ENCODE measurements at regions not wholly inside any gene's neighbourhood (a gene's known extent, or its start where the extent isn't known, plus 50 kb on each side); places are given as distances from the start of the nearest gene placed in this dataset.

DNA sequence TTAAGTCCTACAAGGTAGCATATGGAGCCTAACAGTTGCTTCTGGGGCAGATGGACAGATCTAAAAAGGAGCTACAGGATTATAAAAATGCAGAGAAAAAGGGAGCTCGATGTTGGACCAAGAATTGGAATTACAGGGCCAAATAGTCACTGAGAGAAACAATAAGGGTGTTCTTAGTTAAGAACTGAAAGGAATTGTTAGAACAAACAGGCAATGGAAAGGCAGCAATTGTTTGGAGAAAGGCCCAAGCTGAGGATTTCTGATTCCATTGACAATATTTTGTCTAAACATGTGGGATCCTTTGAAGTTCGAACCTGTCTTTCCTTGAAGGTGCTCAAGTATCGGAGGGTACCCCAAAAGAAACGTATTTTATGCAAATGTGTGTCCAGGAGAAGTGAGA is 513.6 kb upstream of the CDH8 start:
- TF ChIP-seq, protein P1, sequence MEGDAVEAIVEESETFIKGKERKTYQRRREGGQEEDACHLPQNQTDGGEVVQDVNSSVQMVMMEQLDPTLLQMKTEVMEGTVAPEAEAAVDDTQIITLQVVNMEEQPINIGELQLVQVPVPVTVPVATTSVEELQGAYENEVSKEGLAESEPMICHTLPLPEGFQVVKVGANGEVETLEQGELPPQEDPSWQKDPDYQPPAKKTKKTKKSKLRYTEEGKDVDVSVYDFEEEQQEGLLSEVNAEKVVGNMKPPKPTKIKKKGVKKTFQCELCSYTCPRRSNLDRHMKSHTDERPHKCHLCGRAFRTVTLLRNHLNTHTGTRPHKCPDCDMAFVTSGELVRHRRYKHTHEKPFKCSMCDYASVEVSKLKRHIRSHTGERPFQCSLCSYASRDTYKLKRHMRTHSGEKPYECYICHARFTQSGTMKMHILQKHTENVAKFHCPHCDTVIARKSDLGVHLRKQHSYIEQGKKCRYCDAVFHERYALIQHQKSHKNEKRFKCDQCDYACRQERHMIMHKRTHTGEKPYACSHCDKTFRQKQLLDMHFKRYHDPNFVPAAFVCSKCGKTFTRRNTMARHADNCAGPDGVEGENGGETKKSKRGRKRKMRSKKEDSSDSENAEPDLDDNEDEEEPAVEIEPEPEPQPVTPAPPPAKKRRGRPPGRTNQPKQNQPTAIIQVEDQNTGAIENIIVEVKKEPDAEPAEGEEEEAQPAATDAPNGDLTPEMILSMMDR (IDR thresholded peaks at IDR 0.05; ENCODE audit: insufficient read depth, low read length): no peak
- TF ChIP-seq SPI1 (IDR thresholded peaks at IDR 0.05; ENCODE audit: borderline replicate concordance, low read depth): no peak
- TF ChIP-seq, protein P2, sequence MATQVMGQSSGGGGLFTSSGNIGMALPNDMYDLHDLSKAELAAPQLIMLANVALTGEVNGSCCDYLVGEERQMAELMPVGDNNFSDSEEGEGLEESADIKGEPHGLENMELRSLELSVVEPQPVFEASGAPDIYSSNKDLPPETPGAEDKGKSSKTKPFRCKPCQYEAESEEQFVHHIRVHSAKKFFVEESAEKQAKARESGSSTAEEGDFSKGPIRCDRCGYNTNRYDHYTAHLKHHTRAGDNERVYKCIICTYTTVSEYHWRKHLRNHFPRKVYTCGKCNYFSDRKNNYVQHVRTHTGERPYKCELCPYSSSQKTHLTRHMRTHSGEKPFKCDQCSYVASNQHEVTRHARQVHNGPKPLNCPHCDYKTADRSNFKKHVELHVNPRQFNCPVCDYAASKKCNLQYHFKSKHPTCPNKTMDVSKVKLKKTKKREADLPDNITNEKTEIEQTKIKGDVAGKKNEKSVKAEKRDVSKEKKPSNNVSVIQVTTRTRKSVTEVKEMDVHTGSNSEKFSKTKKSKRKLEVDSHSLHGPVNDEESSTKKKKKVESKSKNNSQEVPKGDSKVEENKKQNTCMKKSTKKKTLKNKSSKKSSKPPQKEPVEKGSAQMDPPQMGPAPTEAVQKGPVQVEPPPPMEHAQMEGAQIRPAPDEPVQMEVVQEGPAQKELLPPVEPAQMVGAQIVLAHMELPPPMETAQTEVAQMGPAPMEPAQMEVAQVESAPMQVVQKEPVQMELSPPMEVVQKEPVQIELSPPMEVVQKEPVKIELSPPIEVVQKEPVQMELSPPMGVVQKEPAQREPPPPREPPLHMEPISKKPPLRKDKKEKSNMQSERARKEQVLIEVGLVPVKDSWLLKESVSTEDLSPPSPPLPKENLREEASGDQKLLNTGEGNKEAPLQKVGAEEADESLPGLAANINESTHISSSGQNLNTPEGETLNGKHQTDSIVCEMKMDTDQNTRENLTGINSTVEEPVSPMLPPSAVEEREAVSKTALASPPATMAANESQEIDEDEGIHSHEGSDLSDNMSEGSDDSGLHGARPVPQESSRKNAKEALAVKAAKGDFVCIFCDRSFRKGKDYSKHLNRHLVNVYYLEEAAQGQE (IDR thresholded peaks at IDR 0.05; ENCODE audit: insufficient replicate concordance, low read depth): no peak
- no peak for TF ChIP-seq POLR2AphosphoS5 (IDR thresholded peaks at IDR 0.05; ENCODE audit: low read depth)

All from HL-60 (cell line).